Left ventricle myocardium inferior (tissue), 1 donor: ENCODE measurements at regions not wholly inside any gene's neighbourhood (a gene's known extent, or its start where the extent isn't known, plus 50 kb on each side); places are given as distances from the start of the nearest gene placed in this dataset.
"Not testable (repeated sequence)": the region's sequence is repeated elsewhere in the genome, so short reads cannot be mapped to it uniquely, and the experiment has no call there.

Experiments used
- DNase-seq: peaks from one replicate; pipeline ENCODE4 v3.0.0-alpha.2; 2020
- H3K27ac ChIP-seq: fragments of 200-600 bp; replicated peaks from 2 replicates; pipeline ENCODE4 v1.8.0; 2021
- H3K27me3 ChIP-seq: fragments of 200-600 bp; 2 replicates; pipeline ENCODE4 v1.8.0; 2021; ENCODE audit warnings: low read depth
- H3K36me3 ChIP-seq: fragments of 200-600 bp; 2 replicates; pipeline ENCODE4 v1.8.0; 2021
- H3K4me1 ChIP-seq: fragments of 200-600 bp; 2 replicates; pipeline ENCODE4 v1.8.0; 2021
- H3K4me3 ChIP-seq: fragments of 200-600 bp; 2 replicates; pipeline ENCODE4 v1.8.0; 2021; ENCODE audit warnings: mild to moderate bottlenecking, moderate library complexity
- H3K9me3 ChIP-seq: fragments of 200-600 bp; replicated peaks from 2 replicates; pipeline ENCODE4 v1.8.0; 2021
- intact Hi-C: fragments of 100-400 bp; cut with micrococcal nuclease; formaldehyde crosslinking; loops from one replicate; pipeline ENCODE4 v1.11.0; 2022
- TF ChIP-seq, protein P1 (sequence below): fragments of 200-600 bp; IDR thresholded peaks from 2 replicates; pipeline ENCODE4 v1.8.0; 2021; ENCODE audit warnings: antibody characterized with exemption, mild to moderate bottlenecking, borderline replicate concordance
- donor health status: DM: no; HTN: yes; CAD: no; lungs with severe emphysema.

DNA sequence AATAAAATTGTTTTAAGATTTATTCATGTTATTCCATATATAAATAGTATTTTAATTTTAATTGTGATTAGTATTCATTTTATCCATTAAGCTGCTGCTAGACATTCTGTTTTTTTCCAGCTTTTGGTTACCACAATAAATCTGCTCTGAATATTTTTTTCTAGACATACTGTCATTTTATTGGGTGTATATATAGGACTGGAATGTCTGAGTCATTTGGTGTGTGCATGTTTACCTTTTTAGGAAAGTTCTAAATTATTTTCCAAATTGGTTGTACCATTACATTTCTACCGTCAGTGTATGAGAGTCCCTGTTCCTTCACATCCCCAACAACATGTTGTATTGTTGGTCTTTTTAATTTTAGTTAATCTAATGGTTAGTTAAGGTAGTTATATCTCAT is 1138.1 kb downstream of the REEP3 start:
- TF ChIP-seq, protein P1, sequence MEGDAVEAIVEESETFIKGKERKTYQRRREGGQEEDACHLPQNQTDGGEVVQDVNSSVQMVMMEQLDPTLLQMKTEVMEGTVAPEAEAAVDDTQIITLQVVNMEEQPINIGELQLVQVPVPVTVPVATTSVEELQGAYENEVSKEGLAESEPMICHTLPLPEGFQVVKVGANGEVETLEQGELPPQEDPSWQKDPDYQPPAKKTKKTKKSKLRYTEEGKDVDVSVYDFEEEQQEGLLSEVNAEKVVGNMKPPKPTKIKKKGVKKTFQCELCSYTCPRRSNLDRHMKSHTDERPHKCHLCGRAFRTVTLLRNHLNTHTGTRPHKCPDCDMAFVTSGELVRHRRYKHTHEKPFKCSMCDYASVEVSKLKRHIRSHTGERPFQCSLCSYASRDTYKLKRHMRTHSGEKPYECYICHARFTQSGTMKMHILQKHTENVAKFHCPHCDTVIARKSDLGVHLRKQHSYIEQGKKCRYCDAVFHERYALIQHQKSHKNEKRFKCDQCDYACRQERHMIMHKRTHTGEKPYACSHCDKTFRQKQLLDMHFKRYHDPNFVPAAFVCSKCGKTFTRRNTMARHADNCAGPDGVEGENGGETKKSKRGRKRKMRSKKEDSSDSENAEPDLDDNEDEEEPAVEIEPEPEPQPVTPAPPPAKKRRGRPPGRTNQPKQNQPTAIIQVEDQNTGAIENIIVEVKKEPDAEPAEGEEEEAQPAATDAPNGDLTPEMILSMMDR = no peak
- intact Hi-C loops = no loop called here
- Histone ChIP-seq H3K27ac (no peak overlapping the region), H3K4me1 (no peaks in the 10 kb centered on the region), H3K9me3 (peaks cover 5% of the 10 kb centered on the region), H3K27me3 (no peaks in the 10 kb centered on the region), H3K36me3 (no peaks in the 10 kb centered on the region), H3K4me3 (no peak overlapping the region)
- no peak for DNase-seq

GRCh38 chr10:64682043-64682442 is 1160.8 kb downstream of the REEP3 start:
- Histone ChIP-seq H3K27ac (no peak overlapping the region), H3K27me3 (no peaks in the 10 kb centered on the region), H3K4me3 (no peak overlapping the region), H3K9me3 (peaks cover 19% of the 10 kb centered on the region), H3K36me3 (no peaks in the 10 kb centered on the region), H3K4me1 (no peaks in the 10 kb centered on the region)
- intact Hi-C loops = no loop called here
- DNase-seq = no peak
- TF ChIP-seq, protein P1 = no peak

GRCh38 chr10:64690194-64690593 is 1169.0 kb downstream of the REEP3 start:
- DNase-seq = no peak
- Histone ChIP-seq H3K4me1 (no peaks in the 10 kb centered on the region), H3K27me3 (no peaks in the 10 kb centered on the region), H3K27ac (no peak overlapping the region), H3K36me3 (no peaks in the 10 kb centered on the region), H3K4me3 (no peak overlapping the region), H3K9me3 (no peaks in the 10 kb centered on the region)
- intact Hi-C loops = no loop called here
- TF ChIP-seq, protein P1 = no peak

GRCh38 chr10:64699244-64699643 is 1178.0 kb downstream of the REEP3 start:
- H3K27me3 ChIP-seq = no peaks in the 10 kb centered on the region
- no peak overlapping the region for H3K4me3 ChIP-seq
- TF ChIP-seq, protein P1 = no peak
- H3K36me3 ChIP-seq = no peaks in the 10 kb centered on the region
- no peak for DNase-seq
- H3K27ac ChIP-seq = no peak overlapping the region
- H3K4me1 ChIP-seq = no peaks in the 10 kb centered on the region
- intact Hi-C loops = no loop called here
- peaks cover 14% of the 10 kb centered on the region for H3K9me3 ChIP-seq

- H3K4me1 ChIP-seq, H3K4me3 ChIP-seq, DNase-seq, H3K27me3 ChIP-seq, intact Hi-C loops, H3K27ac ChIP-seq, H3K36me3 ChIP-seq: not testable (repeated sequence)
- peaks cover 14% of the 10 kb centered on the region for H3K9me3 ChIP-seq
Observed at GRCh38 chr10:64702086-64702485, 1180.9 kb downstream of the REEP3 start.

- DNase-seq = no peak
- no peaks in the 10 kb centered on the region for H3K27me3 ChIP-seq
- intact Hi-C loops = no loop called here
- H3K9me3 ChIP-seq = no peaks in the 10 kb centered on the region
- TF ChIP-seq, protein P1 = no peak
- H3K4me1 ChIP-seq = no peaks in the 10 kb centered on the region
- H3K27ac ChIP-seq = no peak overlapping the region
- no peak overlapping the region for H3K4me3 ChIP-seq
- H3K36me3 ChIP-seq = no peaks in the 10 kb centered on the region
Observed at GRCh38 chr10:64708884-64709681, 1187.9 kb downstream of the REEP3 start.
